HEK293T (cell line): ENCODE measurements at regions not wholly inside any gene's neighbourhood (a gene's known extent, or its start where the extent isn't known, plus 50 kb on each side); places are given as distances from the start of the nearest gene placed in this dataset.

Source experiments
- BHLHE40 ChIP-seq: fragments of 450-650 bp; IDR thresholded peaks from 2 replicates; pipeline ENCODE4 v1.6.1; 2016; ENCODE audit warnings: mild to moderate bottlenecking, moderate library complexity, borderline replicate concordance
- FOXM1 ChIP-seq: fragments of 450-650 bp; IDR thresholded peaks from 2 replicates; pipeline ENCODE4 v1.6.1; 2017; ENCODE audit warnings: mild to moderate bottlenecking, borderline replicate concordance
- L3MBTL2 ChIP-seq: fragments of 450-650 bp; conservative IDR thresholded peaks from 2 replicates; pipeline ENCODE4 v1.6.1; 2016; ENCODE audit warnings: mild to moderate bottlenecking
- SP1 ChIP-seq: fragments of 450-650 bp; IDR thresholded peaks from 2 replicates; pipeline ENCODE4 v1.6.1; 2017

DNA sequence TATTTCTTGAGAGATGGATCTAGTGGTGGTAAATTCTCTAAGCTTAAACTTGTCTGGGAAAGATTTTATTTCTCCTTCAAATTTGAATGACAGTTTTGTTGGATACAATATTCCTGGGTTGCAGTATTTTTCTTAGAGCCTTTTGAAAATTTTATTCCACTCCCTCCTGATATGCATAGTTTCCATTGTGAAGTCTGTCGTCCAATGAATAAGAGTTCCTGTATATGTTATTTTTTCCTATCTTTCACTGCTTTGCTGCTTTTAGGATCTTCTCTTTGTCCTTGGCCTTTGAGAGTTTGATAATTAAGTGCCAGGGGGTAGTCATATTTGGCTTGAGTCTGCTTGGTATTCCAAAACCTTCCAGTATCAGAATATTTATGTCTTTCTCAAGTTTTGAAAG, 1156.4 kb upstream of the AGA start:
- TF ChIP-seq BHLHE40 (no peak), FOXM1 (no peak), L3MBTL2 (no peak), SP1 (no peak)
